Suppressor macrophage (primary cell): ENCODE measurements at regions not wholly inside any gene's neighbourhood (a gene's known extent, or its start where the extent isn't known, plus 50 kb on each side); places are given as distances from the start of the nearest gene placed in this dataset.
"Not testable (repeated sequence)": the region's sequence is repeated elsewhere in the genome, so short reads cannot be mapped to it uniquely, and the experiment has no call there.

ENCODE experiments used
- DNase-seq, 4 experiments: peaks; one replicate each; pipeline ENCODE4 v3.0.0-alpha.2; 2020 to 2022

GRCh38 chr16:7791028-7791590 lies 458.5 kb downstream of the RBFOX1 start:
- no peak for DNase-seq

DNA sequence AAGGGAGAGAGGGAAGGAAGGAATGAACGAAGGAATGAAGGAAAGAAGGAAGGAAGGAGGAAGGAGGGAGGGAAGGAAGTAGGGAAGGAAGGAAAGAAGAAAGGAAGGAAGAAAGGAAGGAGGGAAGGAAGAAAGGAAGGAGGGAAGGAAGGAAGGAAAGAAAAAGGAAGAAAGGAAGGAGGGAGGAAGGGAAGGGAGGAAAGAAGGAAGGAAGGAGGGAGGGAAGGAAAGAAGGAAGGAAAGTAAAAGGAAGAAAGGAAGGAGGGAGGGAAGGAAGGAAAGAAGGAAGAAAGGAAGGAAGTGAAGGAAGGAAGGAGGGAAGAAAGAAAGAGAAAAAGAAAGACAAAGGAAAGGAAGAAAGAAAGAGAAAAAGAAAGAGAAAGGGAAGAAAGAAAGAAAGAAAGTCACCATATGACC lies 442.4 kb downstream of the RBFOX1 start:
- DNase-seq, result no peak

GRCh38 chr16:7772722-7773121 lies 440.1 kb downstream of the RBFOX1 start:
- no peak for DNase-seq

DNA sequence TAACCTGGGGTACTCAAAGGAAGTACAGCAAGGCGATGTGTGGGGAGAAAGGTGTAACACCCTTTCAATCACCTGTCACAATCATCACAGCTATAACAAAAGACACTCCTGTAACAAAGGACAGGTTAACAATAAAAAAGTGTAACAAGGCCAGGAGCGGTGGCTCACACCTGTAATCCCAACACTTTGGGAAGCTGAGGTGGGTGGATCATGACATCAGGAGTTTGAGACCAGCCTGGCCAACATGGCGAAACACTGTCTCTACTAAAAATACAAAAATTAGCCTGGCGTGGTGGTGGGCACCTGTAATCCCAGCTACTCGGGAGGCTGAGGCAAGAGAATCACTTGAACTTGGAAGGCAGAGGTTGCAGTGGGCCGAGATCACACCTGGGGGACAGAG lies 436.4 kb downstream of the RBFOX1 start:
- DNase-seq, result not testable (repeated sequence)

- DNase-seq, result no peak
These were observed 432.5 kb downstream of the RBFOX1 start for GRCh38 chr16:7765079-7765550.

- no peak for DNase-seq
These were observed 430.5 kb downstream of the RBFOX1 start for GRCh38 chr16:7763111-7763510.
